Esophagus squamous epithelium (tissue), 4 donors: ENCODE measurements at regions not wholly inside any gene's neighbourhood (a gene's known extent, or its start where the extent isn't known, plus 50 kb on each side); places are given as distances from the start of the nearest gene placed in this dataset.

Source experiments
- CTCF ChIP-seq, 6 experiments: fragments of 450-650 bp in 4 of 6; fragments of 200-600 bp in 2 of 6; sonication (generic) in 2 of 6; IDR thresholded peaks; one replicate each; pipeline ENCODE4 v1.5.1; 2016 to 2019; ENCODE audit warnings: antibody characterized with exemption in 6 of 6, mild to moderate bottlenecking in 4 of 6, moderate library complexity in 4 of 6
- POLR2A ChIP-seq, 4 donors: fragments of 450-650 bp; IDR thresholded peaks; one replicate each; pipeline ENCODE4 v1.6.1; 2017; ENCODE audit warnings: antibody characterized with exemption in 4 of 4, mild to moderate bottlenecking in 4 of 4, moderate library complexity in 3 of 4

- TF ChIP-seq POLR2A (IDR thresholded peaks at IDR 0.05) = no peak
- no peak for TF ChIP-seq CTCF (IDR thresholded peaks at IDR 0.05)
Observed at GRCh38 chr7:3194501-3195141, 106.4 kb upstream of the SDK1 start.
